GM15510 (cell line): ENCODE measurements at regions not wholly inside any gene's neighbourhood (a gene's known extent, or its start where the extent isn't known, plus 50 kb on each side); places are given as distances from the start of the nearest gene placed in this dataset.

Source experiments
- POLR2A ChIP-seq: IDR thresholded peaks from 3 replicates; pipeline ENCODE4 v1.6.1; 2011; ENCODE audit warnings: borderline replicate concordance; ENCODE audit not compliant: insufficient read length; ENCODE audit errors: extremely low read depth

DNA sequence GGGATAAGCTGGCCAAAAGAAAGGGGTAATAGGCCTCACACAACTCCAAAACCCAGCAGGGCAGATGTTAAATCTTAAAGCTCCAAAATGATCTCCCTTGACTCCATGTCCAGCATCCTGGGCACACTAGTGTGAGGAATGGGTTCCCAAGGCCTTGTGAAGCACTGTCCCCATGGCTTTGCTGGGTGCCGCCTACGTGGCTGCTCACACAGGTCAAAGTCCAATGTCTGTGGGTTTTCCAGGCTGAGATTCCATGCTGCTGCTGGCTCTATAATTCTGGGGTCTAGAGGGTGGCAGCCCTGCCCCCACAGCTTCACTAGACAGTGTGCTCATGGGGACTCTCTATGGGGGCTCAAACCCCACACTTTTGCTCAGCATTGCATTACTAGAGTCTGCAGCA, 145.3 kb upstream of the GRIN2B start:
- no peak for TF ChIP-seq POLR2A

DNA sequence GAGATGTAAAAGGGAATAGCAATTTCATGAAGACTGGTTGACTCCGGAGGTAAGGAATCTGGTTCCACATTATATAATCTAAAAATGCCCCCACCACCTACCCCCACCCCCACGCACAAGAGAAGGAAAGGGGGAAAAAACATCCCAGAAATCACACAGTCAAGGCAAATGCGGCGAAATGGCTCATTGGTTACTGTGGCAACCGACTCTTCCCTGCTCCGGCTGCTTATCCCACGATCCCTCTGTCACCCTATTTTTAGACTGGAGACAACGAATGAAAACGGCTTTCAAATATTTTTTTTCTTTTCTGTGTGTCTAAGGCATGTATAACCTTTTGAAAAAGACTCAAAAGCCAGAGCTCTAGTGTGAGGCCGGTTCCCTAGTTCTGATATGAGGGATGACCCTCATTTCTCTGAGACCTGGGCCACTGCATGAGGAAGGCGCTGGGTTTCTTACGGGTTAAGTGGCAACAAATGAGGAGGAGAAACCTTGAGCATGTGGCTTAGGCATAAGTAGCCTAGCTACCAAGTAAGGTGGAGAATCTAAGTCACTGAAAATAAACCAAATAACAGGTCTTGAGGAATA, 148.3 kb upstream of the GRIN2B start:
- TF ChIP-seq POLR2A, result no peak

DNA sequence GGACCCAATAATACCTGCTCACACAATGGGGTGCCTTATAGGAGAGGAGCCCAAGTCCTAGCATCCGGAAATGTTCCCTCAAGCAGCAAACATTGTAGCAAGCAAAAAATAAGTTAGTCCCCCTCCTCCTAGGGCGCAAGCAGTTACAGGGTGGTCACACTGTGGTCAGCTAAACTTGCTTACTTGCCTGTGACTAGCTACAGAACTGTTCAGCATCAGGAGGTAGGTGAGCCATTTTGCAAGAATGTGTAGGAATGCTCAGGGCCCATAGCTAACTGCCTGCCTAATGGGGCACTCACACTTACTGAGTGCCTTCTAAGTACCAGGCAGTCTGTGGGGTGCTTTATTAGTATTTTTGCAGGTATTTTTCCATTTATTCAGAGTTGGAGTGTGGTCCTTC, 154.6 kb upstream of the GRIN2B start:
- TF ChIP-seq POLR2A, result no peak

DNA sequence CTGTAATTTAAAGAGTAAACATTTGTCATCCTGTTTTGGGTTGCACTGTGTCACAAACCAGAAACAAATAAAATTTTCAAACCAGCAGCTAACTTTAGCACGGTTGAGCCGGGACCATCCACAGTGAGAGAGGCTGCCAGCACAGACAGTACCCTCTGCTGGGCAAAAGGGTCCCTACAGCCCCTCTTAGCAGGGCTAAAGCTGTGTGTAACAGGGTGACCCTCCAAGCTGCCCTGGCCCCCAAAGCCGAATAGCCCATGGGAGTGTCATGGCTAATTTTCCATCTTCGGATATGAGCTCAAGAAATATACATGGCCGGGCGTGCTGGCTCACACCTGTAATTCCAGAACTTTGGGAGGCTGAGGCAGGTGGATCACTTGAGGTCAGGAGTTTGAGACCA, 157.1 kb upstream of the GRIN2B start:
- no peak for TF ChIP-seq POLR2A

DNA sequence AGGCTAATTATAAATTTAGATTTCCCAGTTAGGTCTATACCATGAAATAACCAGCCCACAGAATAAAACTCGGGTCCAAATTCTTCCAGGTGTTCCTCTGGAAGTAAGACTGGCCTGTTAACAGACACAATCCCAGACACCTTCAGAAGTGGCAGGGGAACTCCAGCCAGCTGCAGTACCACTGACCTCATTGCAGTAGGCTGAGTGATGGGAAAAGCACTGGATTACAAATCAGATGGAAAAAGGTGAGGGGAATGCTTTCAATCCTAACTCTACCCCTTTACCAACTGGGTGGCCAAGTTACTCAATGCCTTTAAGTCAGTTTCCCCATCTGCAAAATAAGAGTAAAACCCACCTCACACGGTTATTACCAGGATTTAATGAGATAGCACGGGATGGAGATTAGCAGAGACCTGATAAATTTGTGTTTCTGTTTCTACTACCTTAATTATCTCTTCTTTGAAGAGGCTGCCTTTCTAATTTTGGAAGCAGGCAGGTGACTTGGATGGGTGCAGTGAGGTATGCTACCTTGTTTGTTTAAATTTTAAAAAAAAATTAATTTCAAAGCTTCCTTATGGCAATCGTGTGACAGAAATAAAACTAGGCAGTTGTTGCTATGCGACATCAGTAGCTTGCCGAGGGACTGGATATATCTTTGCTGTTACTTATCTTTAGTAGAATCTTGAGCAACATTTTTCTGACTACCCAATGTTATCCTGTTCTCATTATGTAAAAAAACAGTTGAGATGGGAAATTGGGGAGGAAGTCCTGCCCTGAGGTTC, 167.3 kb upstream of the GRIN2B start:
- no peak for TF ChIP-seq POLR2A

DNA sequence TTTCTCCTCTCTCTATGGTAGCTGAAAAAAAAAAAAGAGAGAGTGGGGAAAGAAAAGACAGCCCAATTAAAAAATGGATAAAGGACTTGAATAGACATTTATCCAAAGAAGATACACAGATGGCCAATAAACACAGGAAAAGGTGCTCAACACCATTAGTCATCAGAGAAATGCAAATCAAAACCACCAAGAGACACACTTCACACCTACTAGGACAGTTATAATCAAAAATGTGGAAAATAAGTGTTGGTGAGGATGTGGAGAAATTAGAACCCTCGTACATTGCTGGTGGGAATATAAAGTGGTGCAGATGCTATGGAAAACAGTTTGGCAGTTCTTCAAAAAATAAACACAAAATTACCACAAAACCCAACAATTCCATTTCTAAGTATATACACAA, 172.4 kb upstream of the GRIN2B start:
- TF ChIP-seq POLR2A, result no peak

DNA sequence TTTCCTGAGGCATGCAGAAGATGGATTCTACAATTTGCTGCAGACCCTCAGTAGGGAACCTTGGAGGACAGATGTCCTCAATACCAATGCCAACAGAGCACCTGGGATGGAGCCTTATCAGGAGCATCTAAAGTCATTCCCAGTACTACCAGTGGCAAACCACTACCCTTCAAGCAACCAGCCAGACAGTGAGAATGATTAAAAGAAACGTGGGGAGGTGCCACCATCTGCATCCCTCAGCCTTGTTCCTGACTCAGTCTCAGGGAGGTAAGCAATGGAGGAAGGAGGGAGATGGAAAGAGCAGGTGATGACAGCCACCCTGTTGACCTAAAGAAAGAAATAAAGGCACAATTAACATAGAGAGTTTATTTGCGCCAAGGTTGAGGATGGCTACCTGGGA, 175.2 kb upstream of the GRIN2B start:
- no peak for TF ChIP-seq POLR2A

DNA sequence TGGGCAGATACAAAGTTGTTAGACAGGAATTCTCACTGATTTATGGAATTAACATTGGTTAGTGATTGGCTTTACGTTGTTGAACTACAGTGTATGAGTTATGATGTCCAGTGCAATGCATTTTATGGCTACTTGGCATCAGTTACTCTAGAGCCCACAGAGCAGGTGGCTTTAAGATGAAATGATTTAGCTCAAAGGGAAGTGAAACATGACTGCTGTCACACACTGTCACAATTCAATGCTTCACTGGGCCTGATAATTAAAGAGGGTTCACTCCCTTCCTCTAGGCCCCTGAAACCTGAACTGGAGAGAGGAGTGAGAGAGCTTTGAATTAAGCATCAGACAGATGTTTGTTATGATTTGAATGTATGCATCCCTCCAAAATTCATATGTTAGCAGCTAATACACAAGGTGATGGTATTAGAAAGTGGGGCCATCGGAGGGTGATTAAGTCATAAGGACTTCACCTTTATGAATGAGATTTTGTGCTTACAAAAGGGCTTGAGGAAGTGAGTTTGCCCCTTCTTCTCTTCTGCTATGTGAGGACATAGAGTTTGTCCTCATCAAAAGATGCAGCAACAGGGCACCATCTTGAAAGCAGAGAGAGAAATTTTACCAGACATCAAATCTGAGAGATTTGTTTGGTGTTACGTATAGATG, 175.8 kb upstream of the GRIN2B start:
- TF ChIP-seq POLR2A, result no peak

DNA sequence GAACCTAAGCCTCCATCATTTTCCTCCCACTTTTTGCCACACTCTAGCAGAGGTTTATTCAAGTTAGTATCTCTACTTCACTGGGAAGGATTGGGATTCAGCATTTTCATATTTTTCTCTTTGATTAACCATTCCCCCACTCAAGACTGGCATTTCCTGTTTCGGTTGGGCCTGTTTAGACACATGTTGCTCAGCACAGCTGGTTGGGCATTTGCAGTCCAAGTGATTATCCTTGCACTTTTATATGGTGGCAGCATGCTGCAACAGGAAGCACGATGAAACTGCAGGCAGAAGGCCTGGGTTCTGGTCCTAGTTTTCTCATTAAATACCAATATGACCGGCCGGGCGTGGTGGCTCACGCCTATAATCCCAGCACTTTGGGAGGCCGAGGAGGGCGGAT, 182.9 kb upstream of the GRIN2B start:
- no peak for TF ChIP-seq POLR2A

DNA sequence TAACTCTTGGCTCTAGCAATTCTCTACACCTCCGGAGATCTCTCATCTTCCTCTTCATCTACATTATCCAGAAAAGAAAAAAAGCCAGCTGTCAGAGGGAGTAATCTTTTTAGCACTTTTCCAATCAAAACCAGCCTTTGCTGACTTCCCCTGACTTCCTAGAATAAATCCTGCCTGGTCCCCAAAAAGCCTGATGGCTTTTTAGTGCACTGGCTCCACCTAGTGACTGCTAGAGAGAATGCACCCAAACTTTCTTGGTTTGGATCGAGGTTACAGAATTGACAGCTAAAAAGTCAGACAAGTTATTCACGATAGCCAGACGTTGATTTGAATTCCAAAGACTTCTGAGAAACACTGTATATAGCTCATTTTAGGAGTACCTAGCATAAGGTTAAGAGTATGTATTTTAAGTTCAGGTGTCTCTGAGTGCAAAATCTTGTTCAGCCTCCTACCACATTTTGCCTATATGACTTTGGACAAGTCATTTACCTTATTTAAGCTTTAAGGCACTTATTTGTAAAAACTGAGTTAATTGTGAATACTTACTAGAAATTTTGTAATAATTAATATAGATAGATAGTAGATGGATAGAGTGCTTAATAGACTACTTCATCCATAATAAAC, 185.7 kb upstream of the GRIN2B start:
- TF ChIP-seq POLR2A, result no peak

DNA sequence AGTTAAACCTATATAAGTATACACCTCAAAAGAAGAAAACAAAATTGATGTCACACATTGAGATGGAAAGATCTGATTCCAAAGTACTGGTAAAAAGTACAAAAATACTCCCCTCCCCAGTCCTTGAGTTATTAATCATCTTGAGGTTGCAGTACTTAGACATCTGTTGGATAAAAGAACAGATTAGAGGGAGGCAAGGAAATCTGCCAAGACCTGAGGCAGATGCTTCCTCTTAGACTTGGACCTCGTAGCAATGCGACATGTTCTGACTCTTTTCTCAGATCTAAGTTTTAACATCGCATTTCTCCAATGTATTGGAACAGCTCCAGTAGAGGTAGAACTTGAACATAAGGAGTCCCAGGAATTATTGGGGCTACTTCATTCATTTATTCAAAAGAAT, 187.9 kb upstream of the GRIN2B start:
- TF ChIP-seq POLR2A, result no peak

DNA sequence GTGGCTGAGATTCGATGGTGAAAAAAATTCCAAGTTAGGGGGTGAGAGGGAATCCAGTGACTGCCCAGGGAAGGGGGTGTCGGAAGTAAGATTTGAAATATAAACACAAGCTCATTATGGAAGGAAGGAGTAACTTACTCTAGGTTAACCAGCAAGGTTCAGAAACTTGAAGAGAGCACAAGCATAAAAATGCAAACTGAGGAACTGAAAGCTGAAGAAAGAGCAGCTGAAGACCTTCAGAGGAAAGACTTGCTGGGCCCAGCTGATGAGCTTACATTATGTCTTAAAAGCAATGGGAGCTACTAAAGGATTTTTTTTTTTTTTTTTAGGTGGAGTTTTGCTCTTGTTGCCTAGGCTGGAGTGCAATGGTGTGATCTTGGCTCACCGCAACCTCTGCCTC, 189.7 kb upstream of the GRIN2B start:
- no peak for TF ChIP-seq POLR2A

DNA sequence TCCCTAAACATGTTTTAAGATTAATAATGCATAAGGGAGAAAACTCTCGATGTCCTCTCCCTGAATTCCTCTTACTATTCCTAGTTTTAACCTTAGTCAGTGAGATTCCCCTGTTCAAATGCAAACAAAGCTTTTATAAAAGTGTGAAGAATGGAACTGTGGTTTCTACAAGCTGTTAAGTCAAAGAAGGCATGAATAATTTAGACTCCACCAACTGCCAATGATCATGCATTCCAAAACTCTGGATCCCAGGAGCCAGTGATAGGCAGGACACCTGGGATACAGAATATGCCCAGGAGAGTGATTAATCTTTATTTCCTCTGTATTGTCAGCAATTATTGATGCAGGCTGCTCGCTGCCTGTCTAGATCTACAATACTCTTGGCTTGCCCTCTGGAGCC, 190.3 kb upstream of the ATF7IP start:
- no peak for TF ChIP-seq POLR2A

DNA sequence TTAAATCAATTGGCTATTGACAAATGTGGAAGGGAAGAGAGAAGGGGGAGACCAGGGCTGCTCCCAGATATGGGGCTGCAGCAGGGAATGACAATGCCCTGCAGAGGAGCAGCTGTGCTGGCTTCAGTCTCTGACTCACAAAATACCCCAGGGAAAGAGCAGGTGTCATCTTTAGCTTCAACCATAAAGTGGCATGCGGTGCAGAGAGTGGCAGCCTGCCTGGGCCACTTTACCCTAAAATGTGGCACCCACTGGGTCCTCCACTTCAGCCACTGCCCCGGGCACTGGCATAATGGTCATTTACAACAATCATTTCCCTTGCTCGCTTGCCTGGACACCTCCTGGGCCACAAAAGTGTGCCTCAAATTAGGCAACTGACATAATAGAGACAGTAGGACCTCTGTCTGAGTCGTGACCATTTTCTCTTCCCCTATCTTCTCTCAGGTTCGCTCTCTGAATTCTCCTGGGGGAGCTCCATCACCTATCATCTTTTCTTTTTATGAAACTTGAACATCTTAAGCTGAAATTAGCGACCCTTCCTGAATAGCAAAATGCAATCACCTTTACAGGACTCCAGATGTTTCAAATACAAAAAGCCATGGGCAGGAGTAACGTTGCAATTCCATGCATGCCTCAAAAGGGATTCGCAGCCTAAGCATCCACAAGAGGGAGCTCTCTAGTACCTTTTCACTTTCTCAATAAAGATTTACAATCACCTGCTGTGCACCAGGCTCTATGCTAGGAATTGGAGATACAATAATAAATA, 179.9 kb upstream of the ATF7IP start:
- no peak for TF ChIP-seq POLR2A

DNA sequence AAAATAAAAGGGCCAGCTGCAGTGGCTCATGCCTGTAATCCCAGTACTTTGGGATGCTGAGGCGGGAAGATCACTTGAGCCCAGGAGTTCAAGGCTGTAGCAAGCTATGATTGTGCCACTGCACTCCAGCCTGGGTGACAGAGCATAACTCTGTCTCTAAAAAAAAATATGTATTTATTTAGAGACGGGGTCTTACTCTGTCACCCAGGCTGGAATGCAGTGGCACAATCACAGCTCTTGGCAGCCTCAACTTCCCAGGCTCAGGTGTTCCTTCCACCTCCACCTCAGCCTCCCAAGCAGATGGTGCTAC, 179.3 kb upstream of the ATF7IP start:
- no peak for TF ChIP-seq POLR2A
